ENCODE measurements at regions not wholly inside any gene's neighbourhood (a gene's known extent, or its start where the extent isn't known, plus 50 kb on each side); places are given as distances from the start of the nearest gene placed in this dataset.

DNA sequence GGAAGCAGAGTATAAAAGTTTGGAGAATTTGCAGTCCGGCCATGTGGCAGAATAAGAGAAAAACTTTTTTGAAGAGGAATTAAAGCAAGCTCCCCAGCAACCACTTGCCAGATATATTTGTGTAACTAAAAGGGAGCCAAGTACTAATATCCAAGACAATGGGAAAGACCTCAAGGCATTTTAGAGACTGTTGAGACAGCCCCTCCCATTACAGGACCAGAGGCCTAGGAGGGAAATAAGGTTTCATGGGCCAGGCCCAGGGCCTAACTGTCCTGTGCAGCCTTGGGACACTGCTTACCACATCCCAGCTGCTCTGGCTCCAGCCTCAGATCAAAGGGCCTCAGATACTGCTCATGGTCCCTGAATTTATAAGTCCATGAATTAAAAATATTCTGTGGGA is 659.4 kb downstream of the PCDH19 start:
- H3K27ac ChIP-seq (ENCODE audit: low read depth, low read length), result no peak overlapping the region
- no peak overlapping the region for H3K4ac ChIP-seq (replicated peaks; ENCODE audit: insufficient read length, low read depth, low read length)
- H3K14ac ChIP-seq (ENCODE audit: insufficient read length), result no peak overlapping the region
- H2AFZ ChIP-seq (ENCODE audit: low read length), result no peak overlapping the region
- TF ChIP-seq, protein P1, sequence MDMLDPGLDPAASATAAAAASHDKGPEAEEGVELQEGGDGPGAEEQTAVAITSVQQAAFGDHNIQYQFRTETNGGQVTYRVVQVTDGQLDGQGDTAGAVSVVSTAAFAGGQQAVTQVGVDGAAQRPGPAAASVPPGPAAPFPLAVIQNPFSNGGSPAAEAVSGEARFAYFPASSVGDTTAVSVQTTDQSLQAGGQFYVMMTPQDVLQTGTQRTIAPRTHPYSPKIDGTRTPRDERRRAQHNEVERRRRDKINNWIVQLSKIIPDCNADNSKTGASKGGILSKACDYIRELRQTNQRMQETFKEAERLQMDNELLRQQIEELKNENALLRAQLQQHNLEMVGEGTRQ (IDR thresholded peaks at IDR 0.05; ENCODE audit: low read length), result no peak
- TF ChIP-seq SP1 (IDR thresholded peaks at IDR 0.05; ENCODE audit: low read depth, low read length) (no peak), BACH1 (IDR thresholded peaks at IDR 0.05; ENCODE audit: low read length) (no peak), SAP30 (IDR thresholded peaks at IDR 0.05; ENCODE audit: insufficient read depth, insufficient replicate concordance, low read length) (no peak), POLR2A (IDR thresholded peaks at IDR 0.05; ENCODE audit: control extremely low read depth in 1 of 2, low read depth in 2 of 2, low read length in 2 of 2) (no peak)
- no peak overlapping the region for H2BK15ac ChIP-seq (ENCODE audit: low read length)
- DNase-seq (ENCODE audit: low read depth in 1 of 2, low spot score in 2 of 2) (peak in 1 of 2 experiments; percentile 0), FAIRE-seq (no peak)
- no peak overlapping the region for H4K5ac ChIP-seq (ENCODE audit: insufficient read length, low read depth, low read length)
- H3K23ac ChIP-seq (ENCODE audit: insufficient read length), result no peak overlapping the region
- ChIA-PET CTCF (ENCODE audit: partially characterized antibody) (no interaction called here), POLR2A (ENCODE audit: partially characterized antibody) (interaction anchor here (0.6 kb wide), 1 partner anchor 382 kb away, joined by 4 read pairs; no protein-coding TSS in a partner anchor)
- H2BK5ac ChIP-seq (ENCODE audit: low read depth, low read length), result no peak overlapping the region
- no peaks in the 10 kb centered on the region for H3K36me3 ChIP-seq (ENCODE audit: control insufficient read depth in 2 of 4, insufficient read depth in 4 of 4, low read length in 3 of 4)
- H2AK5ac ChIP-seq (ENCODE audit: low read depth, low read length), result no peak overlapping the region
- H3K27me3 ChIP-seq (replicated peaks in 1 of 4; ENCODE audit: control insufficient read depth in 3 of 4, extremely low read depth in 1 of 4, insufficient read depth in 3 of 4, low read length in 3 of 4), result no peaks in the 10 kb centered on the region
- H3K79me1 ChIP-seq (ENCODE audit: low read depth, low read length), result no peaks in the 10 kb centered on the region
- no peak overlapping the region for H2BK12ac ChIP-seq (ENCODE audit: low read depth, low read length)
- H4K8ac ChIP-seq (ENCODE audit: extremely low read depth, insufficient read depth, low read length), result no peak overlapping the region
- H3K56ac ChIP-seq (replicated peaks; ENCODE audit: insufficient read length, low read depth, low read length), result no peak overlapping the region
- H4K20me1 ChIP-seq (replicated peaks in 1 of 2; ENCODE audit: control insufficient read depth in 1 of 2, insufficient read depth in 2 of 2, low read length in 2 of 2), result no peaks in the 10 kb centered on the region
- H3K4me1 ChIP-seq (replicated peaks in 1 of 4; ENCODE audit: control insufficient read depth in 3 of 4, insufficient read depth in 4 of 4, low read length in 3 of 4), result peaks cover 0 to 3% (median 0%) of the 10 kb centered on the region in 4 experiments; a peak in 1 of 7 replicates
- 90% methylated on average over 1 of the region's 1 CpG; no CpG with 5 or more reads in 1 of the 2 experiments for WGBS, 2 experiments (ENCODE audit: extremely low coverage in 1 of 2, insufficient coverage in 1 of 2, insufficient read length in 1 of 2, insufficient replicate concordance in 2 of 2, low coverage in 1 of 2, low lambda C conversion rate in 2 of 2, missing lambda C conversion rate in 1 of 2)
- H3K4me2 ChIP-seq (ENCODE audit: insufficient read depth in 1 of 2, low read depth in 2 of 2, low read length in 2 of 2), result no peak overlapping the region
- H3K23me2 ChIP-seq (ENCODE audit: low read depth, low read length), result no peaks in the 10 kb centered on the region
- H3K79me2 ChIP-seq (ENCODE audit: control insufficient read depth in 1 of 2, insufficient read depth in 2 of 2, low read length in 2 of 2), result no peaks in the 10 kb centered on the region
- H3K4me3 ChIP-seq (ENCODE audit: extremely low read depth in 1 of 4, insufficient read depth in 2 of 4, low read depth in 3 of 4, low read length in 4 of 4), result 0 out of 8 replicates have a peak overlapping the region, but pooled peaks of 1 of the 4 experiments have one; percentile 6
- no peak overlapping the region for H3K9ac ChIP-seq (replicated peaks in 1 of 4; ENCODE audit: extremely low read depth in 1 of 4, low read depth in 3 of 4, low read length in 3 of 4)
- H2BK120ac ChIP-seq (replicated peaks; ENCODE audit: low read depth, low read length), result no peak overlapping the region
- H2BK20ac ChIP-seq (ENCODE audit: low read length), result no peak overlapping the region
- no peak overlapping the region for H4K91ac ChIP-seq (replicated peaks; ENCODE audit: insufficient read length, low read length)
- H3K9me3 ChIP-seq (ENCODE audit: insufficient read depth in 2 of 2, low read depth in 1 of 2, low read length in 1 of 2), result 0 out of 4 replicates have a peak, but pooled peaks cover 0 to 3% of the 10 kb centered on the region in 2 experiments
- H3K18ac ChIP-seq (ENCODE audit: extremely low read depth, low read length), result no peak overlapping the region

Measured in H1 (cell line).